NT2/D1 (cell line): ENCODE measurements at regions not wholly inside any gene's neighbourhood (a gene's known extent, or its start where the extent isn't known, plus 50 kb on each side); places are given as distances from the start of the nearest gene placed in this dataset.

Experiments used
- DNase-seq: peaks from one replicate; pipeline ENCODE4 v3.0.0-alpha.2; 2011; ENCODE audit warnings: low read depth, low spot score
- H3K27me3 ChIP-seq: 2 replicates; pipeline ENCODE4 v1.6.0; 2011; ENCODE audit warnings: mild to moderate bottlenecking; ENCODE audit not compliant: insufficient read length, insufficient read depth
- H3K36me3 ChIP-seq: 2 replicates; pipeline ENCODE4 v1.6.1; 2011; ENCODE audit warnings: mild to moderate bottlenecking, low read length, mixed read lengths; ENCODE audit not compliant: insufficient read depth, insufficient read length
- H3K4me1 ChIP-seq: 2 replicates; pipeline ENCODE4 v1.5.1; 2011; ENCODE audit not compliant: insufficient read depth, insufficient read length
- H3K4me3 ChIP-seq: 2 replicates; pipeline ENCODE4 v1.5.1; 2011; ENCODE audit warnings: low read depth; ENCODE audit not compliant: insufficient read length
- H3K9ac ChIP-seq: 2 replicates; pipeline ENCODE4 v1.6.0; 2011; ENCODE audit warnings: low read depth; ENCODE audit not compliant: insufficient read length
- H3K9me3 ChIP-seq: 2 replicates; pipeline ENCODE4 v1.5.1; 2011; ENCODE audit warnings: mild to moderate bottlenecking, low read length; ENCODE audit not compliant: insufficient read depth
- SUZ12 ChIP-seq: IDR thresholded peaks from 2 replicates; pipeline ENCODE4 v1.6.1; 2011; ENCODE audit not compliant: insufficient read length, insufficient read depth; ENCODE audit errors: extremely low read depth
- YY1 ChIP-seq: IDR thresholded peaks from 2 replicates; pipeline ENCODE4 v1.6.1; 2011; ENCODE audit not compliant: insufficient read length, insufficient read depth
- ZNF274 ChIP-seq: IDR thresholded peaks from 2 replicates; pipeline ENCODE4 v1.6.1; 2011; ENCODE audit warnings: mild to moderate bottlenecking, low read depth, low read length

- no peak for TF ChIP-seq YY1
- no peak for TF ChIP-seq SUZ12
- no peak for TF ChIP-seq ZNF274
- peaks cover 28% of the 10 kb centered on the region; the same call in 1 of the 2 replicates for H3K9me3 ChIP-seq
These were observed 1300.4 kb upstream of the CHAC2 start for GRCh38 chr2:52467189-52467588.

DNA sequence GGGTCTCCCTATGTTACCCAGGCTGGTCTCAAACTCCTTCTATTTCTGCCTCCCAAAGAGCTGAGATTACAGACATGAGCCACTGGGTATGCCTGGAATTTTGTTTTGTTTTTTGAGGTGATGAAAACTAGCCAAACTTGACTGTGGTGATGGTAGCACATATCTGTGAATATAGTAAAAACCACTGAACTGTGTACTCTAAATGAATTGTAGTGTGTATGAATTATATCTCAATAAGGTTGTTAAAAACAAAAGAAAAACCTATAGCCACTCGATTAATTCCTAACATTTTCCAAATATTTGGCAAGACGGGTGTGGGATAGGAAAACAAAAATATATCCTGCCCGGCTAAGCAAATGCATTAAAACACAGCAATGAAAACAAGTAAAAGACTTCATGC lies 1302.3 kb upstream of the CHAC2 start:
- Histone ChIP-seq H3K4me3 (no peak overlapping the region), H3K4me1 (no peaks in the 10 kb centered on the region), H3K9ac (no peak overlapping the region), H3K9me3 (peaks cover 14% of the 10 kb centered on the region; the same call in 1 of the 2 replicates), H3K27me3 (no peaks in the 10 kb centered on the region), H3K36me3 (no peaks in the 10 kb centered on the region)
- DNase-seq, result no peak
- no peak for TF ChIP-seq YY1

More at GRCh38 chr2:52467189-52467588, 1300.4 kb upstream of the CHAC2 start:
- no peaks in the 10 kb centered on the region for H3K4me1 ChIP-seq
- DNase-seq, result no peak
- H3K9ac ChIP-seq, result no peak overlapping the region
- no peaks in the 10 kb centered on the region for H3K27me3 ChIP-seq
- H3K4me3 ChIP-seq, result no peak overlapping the region
- no peaks in the 10 kb centered on the region for H3K36me3 ChIP-seq

DNA sequence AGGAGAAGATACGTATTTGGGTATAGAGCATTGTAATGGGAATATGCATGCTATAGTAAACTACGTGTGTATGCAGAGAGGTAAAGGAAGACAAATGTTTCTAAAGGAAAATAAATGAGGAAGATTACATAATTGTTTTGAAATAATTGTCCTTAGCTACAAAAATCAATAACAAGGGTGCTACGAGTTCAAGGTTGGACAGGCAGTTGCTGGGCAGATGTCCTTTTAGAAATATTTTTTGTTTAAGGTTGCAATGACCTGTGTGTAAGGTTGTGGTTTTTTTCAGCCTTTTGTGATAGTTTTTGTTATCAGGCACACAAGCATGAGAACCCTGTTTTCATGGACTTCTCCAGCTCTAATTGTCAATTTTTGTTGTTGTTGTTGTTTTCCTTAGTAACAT lies 1304.1 kb upstream of the CHAC2 start:
- H3K4me3 ChIP-seq, result no peak overlapping the region
- H3K27me3 ChIP-seq, result no peaks in the 10 kb centered on the region
- H3K9me3 ChIP-seq, result no peaks in the 10 kb centered on the region
- H3K4me1 ChIP-seq, result no peaks in the 10 kb centered on the region
- H3K36me3 ChIP-seq, result no peaks in the 10 kb centered on the region
- no peak overlapping the region for H3K9ac ChIP-seq
- DNase-seq, result no peak
- TF ChIP-seq ZNF274 (no peak), YY1 (no peak), SUZ12 (no peak)

GRCh38 chr2:52456561-52457377 lies 1310.8 kb upstream of the CHAC2 start:
- no peaks in the 10 kb centered on the region for H3K4me1 ChIP-seq
- H3K9ac ChIP-seq, result no peak overlapping the region
- no peaks in the 10 kb centered on the region; the same call in 1 of the 2 replicates for H3K9me3 ChIP-seq
- TF ChIP-seq SUZ12 (no peak), ZNF274 (no peak), YY1 (no peak)
- H3K4me3 ChIP-seq, result no peak overlapping the region
- no peaks in the 10 kb centered on the region for H3K27me3 ChIP-seq
- no peak for DNase-seq
- no peaks in the 10 kb centered on the region for H3K36me3 ChIP-seq

- DNase-seq, result no peak
- Histone ChIP-seq H3K36me3 (no peaks in the 10 kb centered on the region), H3K9ac (no peak overlapping the region), H3K4me1 (no peaks in the 10 kb centered on the region), H3K9me3 (no peaks in the 10 kb centered on the region; the same call in 1 of the 2 replicates), H3K27me3 (no peaks in the 10 kb centered on the region), H3K4me3 (no peak overlapping the region)
- TF ChIP-seq YY1 (no peak), ZNF274 (no peak), SUZ12 (no peak)
These were observed 1312.6 kb upstream of the CHAC2 start for GRCh38 chr2:52454962-52455361.

DNA sequence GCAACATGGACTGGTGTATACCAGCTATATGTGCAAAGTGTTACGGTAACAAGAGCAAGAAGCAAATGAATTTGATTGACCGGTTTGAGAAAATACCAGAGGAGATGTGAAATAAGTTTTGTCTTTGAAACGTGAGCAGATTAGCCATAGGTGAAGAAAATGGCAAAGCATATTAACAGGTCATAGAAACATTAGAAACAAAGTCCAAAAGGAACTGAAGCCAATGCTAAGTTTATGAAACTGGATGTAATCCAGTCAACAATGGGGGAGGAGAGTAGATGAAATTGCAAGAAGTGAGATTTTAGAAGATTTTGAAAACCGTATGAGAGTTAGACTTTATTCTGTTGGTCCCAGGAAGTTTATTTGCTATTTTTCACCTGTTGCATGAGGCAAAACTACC lies 1315.4 kb upstream of the CHAC2 start:
- Histone ChIP-seq H3K4me3 (no peak overlapping the region), H3K4me1 (no peaks in the 10 kb centered on the region), H3K9me3 (no peaks in the 10 kb centered on the region), H3K27me3 (no peaks in the 10 kb centered on the region), H3K9ac (no peak overlapping the region), H3K36me3 (no peaks in the 10 kb centered on the region)
- TF ChIP-seq YY1 (no peak), SUZ12 (no peak)
- DNase-seq, result no peak

DNA sequence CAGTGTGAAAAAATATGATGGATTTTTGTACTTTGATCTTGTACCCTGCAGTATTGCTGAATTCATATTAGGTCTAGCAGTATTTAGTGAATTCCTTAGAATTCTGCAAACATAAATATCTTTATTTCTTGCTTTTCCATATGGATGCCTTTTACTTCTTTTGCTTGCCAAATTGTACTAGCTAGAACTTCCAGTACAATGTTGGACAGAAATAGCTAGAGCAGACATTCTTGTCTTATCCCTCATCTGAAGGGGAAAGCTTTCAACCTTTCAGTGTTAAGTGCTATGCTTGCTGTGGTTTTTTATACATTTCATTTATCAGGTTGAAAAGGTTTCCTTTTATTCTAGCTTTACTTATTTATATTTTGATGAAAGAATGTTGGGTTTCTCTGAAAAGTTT lies 1321.9 kb upstream of the CHAC2 start:
- TF ChIP-seq SUZ12 (no peak), ZNF274 (no peak), YY1 (no peak)
- peaks cover 5% of the 10 kb centered on the region for H3K9me3 ChIP-seq
- H3K27me3 ChIP-seq, result no peaks in the 10 kb centered on the region
- no peak overlapping the region for H3K9ac ChIP-seq
- no peak for DNase-seq
- no peak overlapping the region for H3K4me3 ChIP-seq
- no peaks in the 10 kb centered on the region for H3K4me1 ChIP-seq
- no peaks in the 10 kb centered on the region for H3K36me3 ChIP-seq
